Panc1 (cell line): ENCODE measurements at regions not wholly inside any gene's neighbourhood (a gene's known extent, or its start where the extent isn't known, plus 50 kb on each side); places are given as distances from the start of the nearest gene placed in this dataset.

Experiments used
- ATAC-seq: fragments of 200-7000 bp; cut with Tn5 transposase; 2 replicates; pipeline ENCODE4 v1.9.1; 2020; ENCODE audit warnings: mild to moderate bottlenecking, moderate library complexity
- BruUV-seq: library from RNA; stranded (reverse); fragments of 400-500 nt; replicated peaks from 2 replicates; lab custom pipeline; 2021; lab: Mats Ljungman, UMichigan
- CTCF ChIA-PET: fragments of 300-600 bp; sonication (Branson Sonifier 250); formaldehyde crosslinking; loops from one replicate; lab custom pipeline; 2022; ENCODE audit warnings: antibody characterized with exemption; lab: Charles Lee
- POLR2A ChIA-PET: fragments of 300-600 bp; sonication (Branson Sonifier 250); formaldehyde crosslinking; loops from one replicate; lab custom pipeline; 2022; ENCODE audit warnings: antibody characterized with exemption; lab: Charles Lee
- DNase-seq: peaks from one replicate; pipeline ENCODE4 v3.0.0-alpha.2; 2010; ENCODE audit warnings: low read depth, low spot score
- H3K27ac ChIP-seq: 2 replicates; pipeline ENCODE4 v1.5.1; 2011; ENCODE audit warnings: mild to moderate bottlenecking, low read length, inconsistent platforms
- H3K27me3 ChIP-seq: fragments of 200-500 bp; sonication (Bioruptor generic); 2 replicates; pipeline ENCODE4 v1.6.0; 2014; ENCODE audit warnings: low read length, inconsistent platforms; ENCODE audit not compliant: control insufficient read depth, insufficient read depth
- H3K36me3 ChIP-seq: fragments of 200-500 bp; sonication (Bioruptor generic); 2 replicates; pipeline ENCODE4 v1.5.1; 2014; ENCODE audit warnings: inconsistent platforms, mild to moderate bottlenecking, low read length, moderate library complexity; ENCODE audit not compliant: control insufficient read depth, insufficient read depth
- H3K4me1 ChIP-seq: 2 replicates; pipeline ENCODE4 v1.5.1; 2011; ENCODE audit warnings: inconsistent platforms, mild to moderate bottlenecking, low read length, moderate library complexity; ENCODE audit not compliant: control insufficient read depth, insufficient read depth
- H3K4me3 ChIP-seq, 2 experiments: 2 replicates each; pipeline ENCODE4 v1.5.1; 2011 to 2012; ENCODE audit warnings: low read depth in 2 of 2, low read length in 2 of 2, mild to moderate bottlenecking in 2 of 2, inconsistent platforms in 1 of 2, moderate library complexity in 1 of 2
- H3K9me3 ChIP-seq: fragments of 200-500 bp; sonication (Bioruptor generic); 2 replicates; pipeline ENCODE4 v1.5.1; 2014; ENCODE audit warnings: low read depth, mild to moderate bottlenecking, inconsistent platforms, low read length, moderate library complexity; ENCODE audit not compliant: control insufficient read depth, insufficient read depth
- POLR2AphosphoS5 ChIP-seq: IDR thresholded peaks from 2 replicates; pipeline ENCODE4 v1.6.1; 2012; ENCODE audit warnings: mild to moderate bottlenecking, low read depth, low read length, moderate library complexity
- SIN3A ChIP-seq: IDR thresholded peaks from 2 replicates; pipeline ENCODE4 v1.6.1; 2012; ENCODE audit warnings: low read depth, mild to moderate bottlenecking, low read length, moderate library complexity, borderline replicate concordance; ENCODE audit not compliant: insufficient read depth
- TCF7L2 ChIP-seq: IDR thresholded peaks from 2 replicates; pipeline ENCODE4 v1.6.1; 2011; ENCODE audit warnings: mild to moderate bottlenecking, low read depth, low read length, inconsistent platforms
- in situ Hi-C: cut with HindIII; loops from 2 replicates; pipeline ENCODE4 v1.10.0; 2016; ENCODE audit warnings: low sequenced_read_pairs, low pct_unique_long_range_greater_than_20kb
- intact Hi-C: fragments of 100-400 bp; cut with micrococcal nuclease; formaldehyde crosslinking; loops from one replicate; pipeline ENCODE4 v1.10.0; 2022; ENCODE audit not compliant: unreplicated experiment
- TF ChIP-seq, protein P1 (sequence below), 2 experiments: IDR thresholded peaks; 2 replicates each; pipeline ENCODE4 v1.6.1; 2011 to 2012; ENCODE audit warnings: low read depth in 2 of 2, control low read depth in 1 of 2, low read length in 1 of 2, mild to moderate bottlenecking in 1 of 2, moderate library complexity in 1 of 2; ENCODE audit not compliant: insufficient read depth in 1 of 2
- TF ChIP-seq, protein P2 (sequence below): fragments of 450-650 bp; IDR thresholded peaks from 2 replicates; pipeline ENCODE4 v1.5.1; 2017; ENCODE audit warnings: mild to moderate bottlenecking

DNA sequence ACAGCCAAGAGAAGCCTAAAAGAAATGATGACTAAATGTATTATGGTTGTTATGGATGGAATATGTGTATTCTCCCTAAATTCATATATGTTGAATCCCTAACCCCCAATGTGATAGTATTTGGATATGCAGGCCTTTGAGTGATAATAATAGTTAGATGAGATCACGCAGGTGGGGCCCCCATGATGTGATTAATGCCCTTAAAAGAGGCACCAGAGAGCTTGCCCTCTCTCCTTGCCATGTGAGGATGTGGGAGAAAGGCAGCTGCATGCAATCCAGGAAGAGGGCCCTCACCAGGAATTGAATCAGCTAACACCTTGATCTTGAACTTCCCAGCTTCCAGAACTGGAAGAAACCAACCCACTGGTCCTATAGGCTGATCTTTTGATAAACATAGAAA lies 190.6 kb upstream of the TCF21 start:
- no peak overlapping the region for H3K4me3 ChIP-seq
- no peaks in the 10 kb centered on the region for H3K9me3 ChIP-seq
- no peaks in the 10 kb centered on the region for H3K36me3 ChIP-seq
- in situ Hi-C loops (no loop called here), intact Hi-C loops (no loop called here)
- no peak for ATAC-seq
- H3K4me1 ChIP-seq = no peaks in the 10 kb centered on the region
- TF ChIP-seq TCF7L2 (no peak), POLR2AphosphoS5 (no peak), SIN3A (no peak)
- TF ChIP-seq, protein P1, sequence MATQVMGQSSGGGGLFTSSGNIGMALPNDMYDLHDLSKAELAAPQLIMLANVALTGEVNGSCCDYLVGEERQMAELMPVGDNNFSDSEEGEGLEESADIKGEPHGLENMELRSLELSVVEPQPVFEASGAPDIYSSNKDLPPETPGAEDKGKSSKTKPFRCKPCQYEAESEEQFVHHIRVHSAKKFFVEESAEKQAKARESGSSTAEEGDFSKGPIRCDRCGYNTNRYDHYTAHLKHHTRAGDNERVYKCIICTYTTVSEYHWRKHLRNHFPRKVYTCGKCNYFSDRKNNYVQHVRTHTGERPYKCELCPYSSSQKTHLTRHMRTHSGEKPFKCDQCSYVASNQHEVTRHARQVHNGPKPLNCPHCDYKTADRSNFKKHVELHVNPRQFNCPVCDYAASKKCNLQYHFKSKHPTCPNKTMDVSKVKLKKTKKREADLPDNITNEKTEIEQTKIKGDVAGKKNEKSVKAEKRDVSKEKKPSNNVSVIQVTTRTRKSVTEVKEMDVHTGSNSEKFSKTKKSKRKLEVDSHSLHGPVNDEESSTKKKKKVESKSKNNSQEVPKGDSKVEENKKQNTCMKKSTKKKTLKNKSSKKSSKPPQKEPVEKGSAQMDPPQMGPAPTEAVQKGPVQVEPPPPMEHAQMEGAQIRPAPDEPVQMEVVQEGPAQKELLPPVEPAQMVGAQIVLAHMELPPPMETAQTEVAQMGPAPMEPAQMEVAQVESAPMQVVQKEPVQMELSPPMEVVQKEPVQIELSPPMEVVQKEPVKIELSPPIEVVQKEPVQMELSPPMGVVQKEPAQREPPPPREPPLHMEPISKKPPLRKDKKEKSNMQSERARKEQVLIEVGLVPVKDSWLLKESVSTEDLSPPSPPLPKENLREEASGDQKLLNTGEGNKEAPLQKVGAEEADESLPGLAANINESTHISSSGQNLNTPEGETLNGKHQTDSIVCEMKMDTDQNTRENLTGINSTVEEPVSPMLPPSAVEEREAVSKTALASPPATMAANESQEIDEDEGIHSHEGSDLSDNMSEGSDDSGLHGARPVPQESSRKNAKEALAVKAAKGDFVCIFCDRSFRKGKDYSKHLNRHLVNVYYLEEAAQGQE (IDR thresholded peaks at IDR 0.05; ENCODE audit: insufficient read depth in 1 of 2, low read depth in 2 of 2, low read length in 1 of 2) = no peak
- TF ChIP-seq, protein P2, sequence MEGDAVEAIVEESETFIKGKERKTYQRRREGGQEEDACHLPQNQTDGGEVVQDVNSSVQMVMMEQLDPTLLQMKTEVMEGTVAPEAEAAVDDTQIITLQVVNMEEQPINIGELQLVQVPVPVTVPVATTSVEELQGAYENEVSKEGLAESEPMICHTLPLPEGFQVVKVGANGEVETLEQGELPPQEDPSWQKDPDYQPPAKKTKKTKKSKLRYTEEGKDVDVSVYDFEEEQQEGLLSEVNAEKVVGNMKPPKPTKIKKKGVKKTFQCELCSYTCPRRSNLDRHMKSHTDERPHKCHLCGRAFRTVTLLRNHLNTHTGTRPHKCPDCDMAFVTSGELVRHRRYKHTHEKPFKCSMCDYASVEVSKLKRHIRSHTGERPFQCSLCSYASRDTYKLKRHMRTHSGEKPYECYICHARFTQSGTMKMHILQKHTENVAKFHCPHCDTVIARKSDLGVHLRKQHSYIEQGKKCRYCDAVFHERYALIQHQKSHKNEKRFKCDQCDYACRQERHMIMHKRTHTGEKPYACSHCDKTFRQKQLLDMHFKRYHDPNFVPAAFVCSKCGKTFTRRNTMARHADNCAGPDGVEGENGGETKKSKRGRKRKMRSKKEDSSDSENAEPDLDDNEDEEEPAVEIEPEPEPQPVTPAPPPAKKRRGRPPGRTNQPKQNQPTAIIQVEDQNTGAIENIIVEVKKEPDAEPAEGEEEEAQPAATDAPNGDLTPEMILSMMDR = no peak
- DNase-seq = no peak
- CTCF ChIA-PET = no interaction called here
- no peak overlapping the region for H3K27ac ChIP-seq
- no peaks in the 10 kb centered on the region for H3K27me3 ChIP-seq
- no TSS peak for BruUV-seq
- POLR2A ChIA-PET = no interaction called here

DNA sequence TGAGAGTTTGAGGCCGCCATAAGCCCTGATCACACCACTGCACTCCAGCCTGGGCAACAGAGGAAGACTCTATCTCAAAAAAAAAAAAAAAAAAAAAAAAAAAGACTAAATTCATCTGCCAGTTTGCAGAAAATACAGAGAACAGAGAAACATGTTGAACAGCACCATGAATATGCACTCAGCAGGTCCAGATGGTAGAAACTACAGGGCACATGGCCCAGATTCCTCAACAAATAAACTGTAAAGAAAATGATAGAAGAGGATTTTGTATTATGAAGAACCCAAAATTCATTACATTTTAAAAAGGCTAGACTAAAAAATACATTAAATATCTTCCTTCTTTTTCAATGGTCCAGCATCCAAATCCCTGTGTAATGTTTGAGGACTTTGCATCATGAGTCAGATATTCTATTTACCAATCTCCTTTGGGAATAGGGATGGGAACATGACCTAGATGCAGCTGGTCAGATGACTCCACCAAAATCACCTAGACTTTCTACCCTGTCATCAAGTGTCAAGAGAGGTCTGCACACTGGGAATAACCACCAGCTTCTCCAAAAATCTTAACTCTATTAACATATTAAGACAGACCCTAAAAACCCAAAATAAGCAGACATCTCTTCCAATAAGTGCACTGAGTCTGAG lies 189.1 kb upstream of the TCF21 start:
- intact Hi-C loops = no loop called here

More for the DNA sequence above, 189.1 kb upstream of the TCF21 start:
- no peaks in the 10 kb centered on the region for H3K27me3 ChIP-seq
- H3K9me3 ChIP-seq = no peaks in the 10 kb centered on the region
- in situ Hi-C loops = no loop called here
- H3K36me3 ChIP-seq = no peaks in the 10 kb centered on the region
- TF ChIP-seq, protein P1 (IDR thresholded peaks at IDR 0.05; ENCODE audit: insufficient read depth in 1 of 2, low read depth in 2 of 2, low read length in 1 of 2) = no peak
- TF ChIP-seq POLR2AphosphoS5 = no peak
- TF ChIP-seq TCF7L2 = no peak
- TF ChIP-seq SIN3A = no peak
- DNase-seq (no peak), ATAC-seq (no peak)
- no TSS peak for BruUV-seq
- POLR2A ChIA-PET = no interaction called here
- no peak overlapping the region for H3K4me3 ChIP-seq
- H3K27ac ChIP-seq = no peak overlapping the region
- CTCF ChIA-PET = no interaction called here
- no peaks in the 10 kb centered on the region for H3K4me1 ChIP-seq
